Type B pancreatic cell (in vitro differentiated cells): ENCODE measurements at regions not wholly inside any gene's neighbourhood (a gene's known extent, or its start where the extent isn't known, plus 50 kb on each side); places are given as distances from the start of the nearest gene placed in this dataset.

ENCODE experiments used
- DNase-seq: peaks from one replicate; pipeline ENCODE4 v3.0.0; 2021; ENCODE audit warnings: mixed read lengths; ENCODE audit not compliant: unreplicated experiment; ENCODE audit errors: extremely low spot score
- H3K27ac Mint-ChIP-seq: 2 replicates; pipeline ENCODE4 v1.8.0; 2021; ENCODE audit warnings: mild to moderate bottlenecking, mixed read lengths
- H3K27me3 Mint-ChIP-seq: 2 replicates; pipeline ENCODE4 v1.8.0; 2021; ENCODE audit warnings: mixed read lengths
- H3K36me3 Mint-ChIP-seq: 2 replicates; pipeline ENCODE4 v1.8.0; 2021; ENCODE audit warnings: mixed read lengths
- H3K4me1 Mint-ChIP-seq: one replicate; pipeline ENCODE4 v1.8.0; 2021; ENCODE audit warnings: mixed read lengths; ENCODE audit not compliant: unreplicated experiment
- H3K4me3 Mint-ChIP-seq: 2 replicates; pipeline ENCODE4 v1.8.0; 2021; ENCODE audit warnings: mild to moderate bottlenecking, mixed read lengths
- H3K9me3 Mint-ChIP-seq: 2 replicates; pipeline ENCODE4 v1.8.0; 2021; ENCODE audit warnings: mixed read lengths
- CTCF ChIP-seq: fragments of 200-600 bp; sonication (generic); conservative IDR thresholded peaks from 2 replicates; pipeline ENCODE4 v1.5.0; 2021; ENCODE audit warnings: antibody characterized with exemption, mild to moderate bottlenecking

GRCh38 chr2:146572598-146572997, 1272.2 kb upstream of the ACVR2A start:
- no peaks in the 10 kb centered on the region for H3K36me3 Mint-ChIP-seq
- no peak overlapping the region for H3K27ac Mint-ChIP-seq

GRCh38 chr2:146561996-146562395, 1282.8 kb upstream of the ACVR2A start:
- DNase-seq, result no peak
- H3K27me3 Mint-ChIP-seq, result no peaks in the 10 kb centered on the region
- no peak for TF ChIP-seq CTCF
- H3K27ac Mint-ChIP-seq, result no peak overlapping the region
- H3K36me3 Mint-ChIP-seq, result no peaks in the 10 kb centered on the region
- H3K4me1 Mint-ChIP-seq, result no peaks in the 10 kb centered on the region
- H3K4me3 Mint-ChIP-seq, result no peak overlapping the region
- H3K9me3 Mint-ChIP-seq, result no peaks in the 10 kb centered on the region

More at GRCh38 chr2:146572598-146572997, 1272.2 kb upstream of the ACVR2A start:
- Mint-ChIP-seq H3K9me3 (no peaks in the 10 kb centered on the region), H3K4me3 (no peak overlapping the region), H3K27me3 (peaks cover 9% of the 10 kb centered on the region), H3K4me1 (no peaks in the 10 kb centered on the region)
- TF ChIP-seq CTCF, result no peak
- DNase-seq, result no peak

GRCh38 chr2:146547236-146547635, 1297.6 kb upstream of the ACVR2A start:
- no peaks in the 10 kb centered on the region for H3K36me3 Mint-ChIP-seq
- no peaks in the 10 kb centered on the region for H3K9me3 Mint-ChIP-seq
- no peaks in the 10 kb centered on the region for H3K4me1 Mint-ChIP-seq
- H3K4me3 Mint-ChIP-seq, result no peak overlapping the region
- no peak for TF ChIP-seq CTCF
- H3K27me3 Mint-ChIP-seq, result peaks cover 5% of the 10 kb centered on the region
- DNase-seq, result no peak
- no peak overlapping the region for H3K27ac Mint-ChIP-seq

- no peak overlapping the region for H3K27ac Mint-ChIP-seq
- no peak overlapping the region for H3K4me3 Mint-ChIP-seq
- no peak for TF ChIP-seq CTCF
- no peaks in the 10 kb centered on the region for H3K27me3 Mint-ChIP-seq
- no peak for DNase-seq
- no peaks in the 10 kb centered on the region for H3K36me3 Mint-ChIP-seq
- no peaks in the 10 kb centered on the region for H3K4me1 Mint-ChIP-seq
- no peaks in the 10 kb centered on the region for H3K9me3 Mint-ChIP-seq
Measured at GRCh38 chr2:146544701-146545100, 1300.1 kb upstream of the ACVR2A start.

GRCh38 chr2:146541896-146542295, 1302.9 kb upstream of the ACVR2A start:
- H3K36me3 Mint-ChIP-seq, result no peaks in the 10 kb centered on the region
- no peaks in the 10 kb centered on the region for H3K9me3 Mint-ChIP-seq
- no peak overlapping the region for H3K4me3 Mint-ChIP-seq
- no peak for TF ChIP-seq CTCF
- DNase-seq, result no peak
- H3K27me3 Mint-ChIP-seq, result peaks cover 4% of the 10 kb centered on the region
- no peaks in the 10 kb centered on the region for H3K4me1 Mint-ChIP-seq
- H3K27ac Mint-ChIP-seq, result no peak overlapping the region
